ENCODE measurements at regions not wholly inside any gene's neighbourhood (a gene's known extent, or its start where the extent isn't known, plus 50 kb on each side); places are given as distances from the start of the nearest gene placed in this dataset.
"Not testable (repeated sequence)": the region's sequence is repeated elsewhere in the genome, so short reads cannot be mapped to it uniquely, and the experiment has no call there.

DNA sequence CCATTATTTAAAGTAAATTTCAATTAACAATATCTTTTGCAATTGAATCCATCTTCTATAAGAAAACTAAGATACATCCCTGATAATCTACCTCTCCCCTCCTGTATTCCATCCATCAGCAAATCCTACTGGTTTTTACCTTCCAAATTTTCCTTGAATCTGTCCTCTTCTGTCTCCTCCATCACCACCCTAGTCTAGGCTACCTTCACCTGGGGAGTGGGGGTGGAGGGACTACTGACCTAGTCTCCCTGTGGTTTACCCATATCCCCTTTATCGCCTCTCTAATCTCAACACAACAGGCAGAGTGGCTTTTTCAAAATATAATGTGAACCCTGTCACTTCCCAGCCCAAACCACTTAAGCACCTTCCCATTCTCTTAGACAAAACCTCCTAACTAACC is 327.8 kb downstream of the FAM72C start:
- not testable (repeated sequence) for DNase-seq (ENCODE audit: low read depth in 3 of 3, low spot score in 2 of 3)

DNA sequence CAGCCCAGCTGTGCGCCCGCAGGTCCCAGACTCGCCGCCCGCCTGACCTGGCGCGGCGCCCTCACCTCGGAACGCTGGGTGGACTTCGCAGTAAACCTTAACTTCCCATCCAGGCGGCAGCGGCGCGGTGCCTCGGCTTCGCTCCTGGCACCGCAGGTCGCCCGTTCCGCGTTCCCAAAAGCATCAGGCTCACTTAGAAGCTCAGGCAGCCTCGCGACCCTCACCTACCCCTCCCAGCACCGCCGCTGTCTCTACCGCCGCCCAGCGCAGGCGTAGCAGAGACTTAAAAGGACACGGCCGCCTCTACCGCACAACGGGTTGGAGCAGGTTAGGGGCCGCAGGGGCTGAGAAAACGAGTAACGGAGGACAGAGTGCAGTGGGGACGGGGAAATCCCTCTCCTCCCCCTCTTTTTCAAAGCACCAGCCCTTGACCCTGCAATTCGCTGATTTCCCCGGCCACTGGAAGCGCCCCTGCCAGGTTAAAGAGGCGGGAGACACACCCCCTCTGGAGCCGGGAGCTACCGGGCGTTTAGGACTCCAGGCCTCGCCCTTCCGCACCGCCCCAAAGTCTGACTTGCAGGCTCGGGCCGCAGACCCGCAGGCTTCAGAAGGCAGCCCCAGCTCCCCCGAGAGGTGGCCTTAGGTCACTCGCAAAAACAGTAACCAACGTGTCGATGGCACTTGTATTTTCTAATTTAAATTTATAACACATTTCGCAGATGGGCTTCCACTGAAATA is 328.5 kb downstream of the FAM72C start:
- DNase-seq (ENCODE audit: low read depth in 3 of 3, low spot score in 2 of 3): no peak

DNA sequence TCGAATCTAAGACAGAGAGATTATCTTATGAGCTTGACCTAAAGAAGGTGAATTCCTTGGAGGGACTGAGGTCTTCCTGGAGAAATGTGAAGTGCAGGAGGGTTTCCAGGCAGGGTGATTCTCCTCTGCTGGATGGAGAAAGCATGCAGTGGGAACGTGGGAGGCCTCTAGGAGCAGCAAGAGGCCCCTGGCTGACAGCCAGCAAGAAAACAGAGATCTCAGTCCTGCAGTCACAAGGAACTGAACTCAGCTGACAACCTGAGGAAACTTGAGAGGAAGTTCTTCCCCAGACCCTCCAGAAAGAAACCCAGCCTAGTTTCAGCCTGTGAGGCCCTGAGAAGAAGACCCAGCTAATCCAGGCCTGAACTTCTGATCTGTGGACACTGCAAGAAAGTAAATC is 345.9 kb downstream of the FAM72C start:
- DNase-seq (ENCODE audit: low read depth in 3 of 3, low spot score in 2 of 3): no peak

DNA sequence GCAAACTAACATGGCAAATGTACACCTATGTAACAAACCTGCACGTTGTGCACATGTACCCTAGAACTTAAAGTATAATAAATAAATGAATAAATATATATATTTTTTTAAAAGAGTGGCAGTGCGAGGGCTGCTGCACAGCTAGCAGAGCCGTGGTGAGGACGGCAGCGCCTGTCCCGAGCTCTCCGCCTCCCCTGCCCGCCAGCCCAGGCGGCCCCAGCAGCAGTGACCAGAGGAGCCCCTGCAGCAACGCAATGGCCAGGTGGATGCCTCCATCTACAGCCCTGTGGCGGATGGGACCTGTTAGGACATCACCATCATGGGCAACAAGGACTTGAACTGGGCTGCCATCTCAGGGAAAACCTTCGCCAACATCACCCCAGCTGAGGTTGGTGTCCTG is 351.9 kb downstream of the FAM72C start:
- DNase-seq (ENCODE audit: low read depth in 3 of 3, low spot score in 2 of 3): no peak

DNA sequence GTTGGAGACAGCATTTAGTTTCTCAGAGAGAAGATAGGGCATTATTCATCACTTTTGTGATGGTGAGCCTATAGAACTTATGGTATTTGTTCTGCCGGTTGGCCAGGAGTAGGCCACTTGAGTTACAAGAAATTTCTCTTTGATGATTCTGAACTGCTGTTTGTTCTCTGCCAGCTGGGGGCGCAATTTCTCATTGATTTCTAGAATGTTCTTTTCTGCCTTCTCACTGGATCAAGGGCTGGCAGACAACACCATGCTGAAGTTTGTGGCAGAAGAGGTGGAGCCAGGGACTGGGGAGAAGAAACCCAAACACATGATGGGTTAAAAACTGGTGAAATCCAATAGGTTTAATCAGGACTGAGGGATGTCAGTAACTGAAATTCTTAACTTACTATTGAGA is 360.6 kb downstream of the FAM72C start:
- DNase-seq (ENCODE audit: low read depth in 3 of 3, low spot score in 2 of 3): no peak

DNA sequence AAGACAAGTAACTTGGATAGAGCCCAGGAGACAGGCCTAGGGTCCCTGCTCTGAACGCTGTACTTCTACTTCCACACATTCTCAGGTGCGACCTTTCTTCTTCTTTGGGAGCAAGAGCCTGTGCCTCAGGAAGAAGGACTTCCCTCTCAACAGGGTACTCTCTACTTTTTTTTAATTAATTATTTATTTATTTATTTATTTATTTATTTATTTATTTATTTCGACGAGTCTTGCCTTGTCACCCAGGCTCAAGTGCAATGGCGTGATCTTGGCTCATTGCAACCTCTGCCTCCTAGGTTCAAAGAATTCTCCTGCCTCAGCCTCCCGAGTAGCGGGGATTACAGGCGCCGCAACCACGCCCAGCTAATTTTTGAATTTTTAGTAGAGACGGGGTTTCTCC is 361.6 kb downstream of the FAM72C start:
- DNase-seq (ENCODE audit: low read depth in 3 of 3, low spot score in 2 of 3): no peak

DNA sequence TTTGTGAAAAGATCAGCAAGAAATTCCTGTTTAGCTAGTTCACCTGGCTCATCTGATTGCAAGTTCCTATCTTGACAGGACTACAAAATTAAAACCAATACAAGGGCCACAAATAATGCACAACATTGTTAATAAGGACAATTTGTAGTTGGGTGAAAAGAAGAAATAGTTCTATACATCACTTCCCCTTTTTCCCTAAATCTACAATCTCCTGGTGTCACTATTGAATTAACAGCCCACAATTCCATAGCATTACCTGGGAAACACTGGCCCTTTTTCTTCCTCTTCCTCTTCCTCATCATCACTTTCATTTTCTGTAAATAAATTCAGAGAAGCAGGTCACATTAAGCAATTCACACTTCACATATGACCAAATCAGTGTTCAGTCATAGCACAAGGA is 366.9 kb downstream of the FAM72C start:
- DNase-seq (ENCODE audit: low read depth in 3 of 3, low spot score in 2 of 3): no peak

DNA sequence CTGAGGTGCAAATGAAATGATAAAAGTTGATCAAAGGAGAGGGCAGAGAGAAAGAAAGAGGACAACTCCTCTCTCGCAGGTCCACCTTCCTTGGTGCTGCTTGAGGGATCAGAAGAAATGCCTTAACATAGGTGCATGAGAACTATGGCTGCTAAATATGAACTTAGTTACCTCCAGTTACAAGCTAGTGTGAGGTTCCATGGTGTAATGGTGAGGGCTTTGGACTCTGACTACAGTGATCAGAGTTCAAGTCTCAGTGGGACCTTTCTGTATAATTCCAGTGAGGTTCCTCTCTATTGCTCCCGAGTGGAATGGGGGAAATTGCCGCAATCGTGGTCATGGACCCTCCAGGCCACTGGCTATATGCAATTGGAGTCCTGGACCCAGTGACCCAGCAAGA is 387.3 kb downstream of the FAM72C start:
- no peak for DNase-seq (ENCODE audit: low read depth in 3 of 3, low spot score in 2 of 3)

DNA sequence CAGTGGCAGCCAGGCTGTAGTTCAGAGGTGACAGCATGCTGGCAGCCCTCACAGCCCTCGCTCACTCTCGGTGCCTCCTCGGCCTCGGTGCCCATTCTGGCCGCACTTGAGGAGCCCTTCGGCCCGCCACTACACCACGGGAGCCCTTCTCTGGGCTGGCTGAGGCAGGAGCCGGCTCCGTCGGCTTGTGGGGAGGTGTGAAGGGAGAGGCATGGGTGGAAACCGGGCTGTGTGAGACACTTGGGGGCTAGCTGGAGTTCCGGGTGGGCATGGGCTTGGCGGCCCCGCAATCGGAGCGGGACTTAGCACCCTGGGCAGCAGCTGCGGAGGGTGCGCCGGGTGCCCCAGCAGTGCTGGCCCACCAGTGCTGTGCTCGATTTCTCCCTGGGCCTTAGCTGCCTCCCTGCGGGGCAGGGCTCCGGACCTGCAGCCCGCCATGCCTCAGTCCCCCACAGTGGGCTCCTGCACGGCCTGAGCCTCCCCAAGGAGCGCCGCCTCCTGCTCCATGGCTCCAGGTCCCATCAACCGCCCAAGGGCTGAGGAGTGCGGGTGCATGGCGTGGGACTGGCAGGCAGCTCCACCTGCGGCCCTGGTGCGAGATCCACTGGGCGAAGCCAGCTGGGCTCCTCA is 396.8 kb downstream of the FAM72C start:
- DNase-seq (ENCODE audit: low read depth in 3 of 3, low spot score in 2 of 3): no peak

DNA sequence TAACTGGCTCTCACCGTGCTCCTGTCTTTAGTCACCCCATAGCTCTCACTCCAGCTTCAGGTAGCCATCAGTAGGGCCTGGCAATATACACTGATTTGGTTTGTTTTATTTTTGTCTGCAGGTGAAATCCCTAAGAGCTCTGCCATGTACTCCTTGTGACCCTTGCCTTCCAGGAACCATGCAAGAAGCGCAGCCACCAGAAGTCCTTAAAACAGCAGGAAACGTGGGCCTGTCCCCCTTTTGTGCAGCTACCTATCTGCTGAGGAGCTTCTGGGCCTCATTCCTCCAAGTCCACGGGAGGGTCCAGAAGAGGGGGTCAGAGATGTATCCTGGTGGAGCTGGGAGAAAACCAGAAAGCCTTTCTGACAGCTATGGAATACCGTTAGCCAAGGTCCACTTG is 399.1 kb downstream of the FAM72C start:
- not testable (repeated sequence) for DNase-seq (ENCODE audit: low read depth in 3 of 3, low spot score in 2 of 3)

DNA sequence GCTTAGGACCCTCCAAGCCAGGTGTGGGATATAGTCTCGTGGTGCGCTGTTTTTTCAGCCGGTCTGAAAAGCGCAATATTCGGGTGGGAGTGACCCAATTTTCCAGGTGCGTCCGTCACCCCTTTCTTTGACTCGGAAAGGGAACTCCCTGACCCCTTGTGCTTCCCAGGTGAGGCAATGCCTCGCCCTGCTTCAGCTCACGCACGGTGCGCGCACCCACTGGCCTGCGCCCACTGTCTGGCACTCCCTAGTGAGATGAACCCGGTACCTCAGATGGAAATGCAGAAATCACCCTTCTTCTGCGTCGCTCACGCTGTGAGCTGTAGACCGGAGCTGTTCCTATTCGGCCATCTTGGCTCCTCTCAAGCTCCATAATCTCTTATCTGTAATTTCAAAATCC is 408.0 kb downstream of the FAM72C start:
- not testable (repeated sequence) for DNase-seq (ENCODE audit: low read depth in 3 of 3, low spot score in 2 of 3)

DNA sequence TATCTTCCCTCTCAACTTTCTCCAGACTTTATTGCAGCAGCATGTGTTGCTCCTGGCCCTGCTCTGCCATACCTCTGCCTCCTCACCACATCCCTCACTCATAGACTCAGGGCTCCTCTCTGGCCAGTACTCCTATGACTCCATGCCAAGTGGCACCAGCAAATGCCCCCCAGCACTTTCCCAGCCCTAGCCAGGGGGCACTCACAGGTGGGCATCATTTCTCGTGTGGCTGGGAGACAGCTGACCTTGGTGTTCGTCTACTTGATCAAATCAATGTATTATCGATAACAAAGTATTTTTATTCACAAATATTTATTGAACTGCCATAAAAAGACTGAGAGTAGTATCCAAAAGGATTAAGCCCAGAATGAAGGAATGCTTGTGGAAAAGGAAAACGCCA is 418.2 kb downstream of the FAM72C start:
- no peak for DNase-seq (ENCODE audit: low read depth in 3 of 3, low spot score in 2 of 3)

DNA sequence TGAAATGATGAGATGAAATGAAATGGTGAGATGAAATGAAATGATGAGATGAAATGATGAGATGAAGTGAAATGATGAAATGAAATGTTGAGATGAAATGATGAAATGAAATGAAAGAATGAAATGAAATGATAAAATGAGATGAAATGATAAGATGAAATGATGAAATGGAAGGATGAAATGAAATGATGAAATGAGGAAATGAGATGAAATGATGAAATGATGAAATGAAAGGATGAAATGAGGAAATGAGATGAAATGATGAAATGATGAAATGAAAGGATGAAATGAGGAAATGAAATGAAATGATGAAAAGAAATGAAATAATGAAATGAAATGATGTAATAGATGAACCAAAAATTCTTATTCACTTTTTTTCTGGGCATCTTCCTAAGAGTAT is 467.1 kb downstream of the FAM72C start:
- DNase-seq (ENCODE audit: low read depth in 3 of 3, low spot score in 2 of 3): not testable (repeated sequence)

DNA sequence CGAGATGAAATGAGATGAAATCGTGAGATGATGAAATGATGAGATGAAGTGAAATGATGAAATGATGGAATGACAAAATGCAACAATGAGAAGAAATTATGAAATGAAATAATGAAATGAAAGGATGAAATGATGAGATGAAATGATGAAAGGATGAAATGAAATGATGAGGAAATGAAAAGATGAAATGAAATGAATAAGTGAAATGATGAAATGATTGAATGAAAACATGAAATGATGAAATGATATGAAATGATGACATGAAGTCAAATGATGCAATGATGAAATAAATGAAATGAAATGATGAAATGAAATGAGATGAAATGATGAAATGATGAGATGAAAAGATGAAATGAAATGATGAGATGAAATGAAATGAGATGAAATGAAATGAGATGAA is 467.7 kb downstream of the FAM72C start:
- not testable (repeated sequence) for DNase-seq (ENCODE audit: low read depth in 3 of 3, low spot score in 2 of 3)

DNA sequence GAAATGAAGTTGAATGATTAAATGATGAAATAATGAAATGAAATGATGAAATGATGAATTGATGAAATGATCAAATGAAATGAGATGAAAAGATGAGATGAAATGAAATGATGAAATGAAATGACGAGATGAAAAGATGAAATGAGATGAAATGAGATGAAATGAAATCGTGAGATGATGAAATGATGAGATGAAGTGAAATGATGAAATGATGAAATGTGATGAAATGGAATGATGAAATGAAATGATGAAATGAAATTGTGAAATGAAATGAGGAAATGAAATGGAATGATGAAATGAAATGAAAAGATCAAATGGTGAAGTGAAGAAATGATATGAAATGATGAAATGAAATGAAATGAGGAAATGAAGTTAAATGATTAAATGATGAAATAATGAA is 468.7 kb downstream of the FAM72C start:
- not testable (repeated sequence) for DNase-seq (ENCODE audit: low read depth in 3 of 3, low spot score in 2 of 3)

DNA sequence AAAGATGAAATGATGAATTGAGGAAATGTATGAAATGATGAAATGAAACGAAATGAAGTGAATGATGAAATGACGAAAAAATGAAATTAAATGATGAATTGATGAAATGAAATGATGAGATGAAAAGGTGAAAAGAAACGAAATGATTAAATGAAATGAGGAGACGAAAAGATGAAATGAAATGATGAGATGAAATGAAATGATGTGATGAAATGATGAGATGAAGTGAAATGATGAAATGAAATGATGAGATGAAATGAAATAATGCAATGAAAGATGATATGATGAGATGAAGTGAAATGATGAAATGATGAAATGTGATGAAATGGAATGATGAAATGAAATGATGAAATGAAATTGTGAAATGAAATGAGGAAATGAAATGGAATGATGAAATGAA is 469.7 kb downstream of the FAM72C start:
- DNase-seq (ENCODE audit: low read depth in 3 of 3, low spot score in 2 of 3): not testable (repeated sequence)

DNA sequence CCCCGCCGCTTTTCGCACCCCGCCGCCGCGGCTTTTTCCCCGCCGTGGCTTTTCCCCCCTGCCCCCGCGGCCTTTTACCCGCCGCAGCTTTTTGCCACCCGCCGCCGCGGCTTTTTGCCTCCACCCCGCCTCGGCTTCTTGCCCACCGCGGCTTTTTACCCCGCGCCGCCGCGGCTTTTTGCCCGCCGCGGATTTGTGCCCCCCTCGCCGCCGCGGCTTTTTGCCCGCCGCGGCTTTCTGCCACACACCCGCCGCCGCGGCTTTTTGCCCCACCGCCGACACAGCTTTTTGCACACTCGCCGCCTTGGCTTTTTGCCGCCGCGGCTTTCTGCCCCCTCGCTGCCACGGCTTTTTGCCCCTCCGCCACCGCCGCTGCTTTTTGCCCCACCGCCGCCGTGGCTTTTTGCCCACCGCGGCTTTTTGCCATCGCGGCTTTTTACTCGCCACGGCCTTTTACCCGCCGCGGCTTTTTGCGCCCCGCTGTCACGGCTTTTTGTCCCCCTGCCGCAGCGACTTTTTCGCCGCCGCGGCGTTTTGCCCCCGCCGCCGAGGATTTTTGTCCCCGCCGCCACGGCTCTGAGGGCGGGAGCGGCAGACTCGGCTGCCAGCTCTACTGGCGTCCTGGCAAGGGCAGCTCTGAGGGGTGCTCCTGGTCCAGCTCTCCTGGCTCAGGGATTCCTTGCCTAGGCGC is 473.6 kb downstream of the FAM72C start:
- DNase-seq (ENCODE audit: low read depth in 3 of 3, low spot score in 2 of 3): not testable (repeated sequence)

DNA sequence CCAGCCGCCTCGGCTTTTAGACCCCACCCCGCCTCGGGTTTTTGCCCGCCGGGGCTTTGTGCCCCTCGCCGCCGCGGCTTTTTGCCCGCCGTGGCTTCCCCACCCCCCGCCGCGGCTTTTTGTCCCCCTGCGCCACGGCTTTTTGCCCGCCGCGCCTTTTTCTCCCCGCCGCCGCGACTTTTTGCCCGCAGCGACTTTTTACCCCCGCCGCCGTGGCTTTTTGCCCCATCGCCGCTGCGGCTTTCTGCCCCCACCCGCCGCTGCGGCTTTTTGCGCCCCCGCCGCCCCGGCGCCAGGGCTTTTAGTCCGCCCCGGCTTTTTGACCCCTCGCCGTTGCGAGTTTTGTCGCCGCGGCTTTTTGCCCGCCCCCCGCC is 474.4 kb downstream of the FAM72C start:
- DNase-seq (ENCODE audit: low read depth in 3 of 3, low spot score in 2 of 3): no peak

DNA sequence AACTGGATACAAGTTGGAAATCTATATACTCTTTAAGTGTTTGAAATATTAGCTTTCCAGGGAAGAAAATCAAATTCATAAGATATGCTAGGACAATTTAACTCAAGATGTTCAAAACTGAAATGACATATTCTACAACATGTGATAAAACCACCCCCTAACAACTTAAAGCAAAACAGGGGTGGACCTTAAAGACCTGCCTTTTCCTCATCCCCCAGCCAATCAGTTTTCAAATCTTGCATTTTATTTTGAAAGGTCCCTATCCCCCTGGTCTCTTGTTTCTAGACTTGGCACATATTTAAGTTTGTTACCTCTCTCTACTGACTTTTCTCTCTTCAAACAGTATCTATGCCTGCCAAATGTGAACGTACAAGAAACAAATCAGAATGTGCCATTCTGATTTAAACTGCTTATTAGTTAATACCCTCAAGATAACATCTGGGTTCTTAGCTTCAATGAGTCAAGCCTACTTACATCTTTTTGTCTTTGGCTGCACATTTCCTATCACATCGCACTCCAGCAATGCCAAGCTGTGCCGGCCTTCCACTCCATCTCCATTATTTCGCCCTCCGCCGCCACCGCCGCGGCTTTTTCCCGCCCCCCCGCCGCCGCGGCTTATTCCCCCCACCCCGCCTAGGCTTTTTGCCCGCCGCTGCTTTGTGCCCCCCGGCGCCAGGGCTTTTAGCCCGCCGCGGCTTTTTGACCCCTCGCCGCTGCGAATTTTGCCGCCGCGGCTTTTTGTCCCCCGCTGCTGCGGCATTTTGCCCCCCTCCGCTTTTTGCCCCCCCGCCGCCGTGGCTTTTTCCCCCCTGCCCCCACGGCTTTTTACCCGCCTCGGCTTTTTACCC is 475.0 kb downstream of the FAM72C start:
- not testable (repeated sequence) for DNase-seq (ENCODE audit: low read depth in 3 of 3, low spot score in 2 of 3)
